ENCODE measurements at regions not wholly inside any gene's neighbourhood (a gene's known extent, or its start where the extent isn't known, plus 50 kb on each side); places are given as distances from the start of the nearest gene placed in this dataset.

DNA sequence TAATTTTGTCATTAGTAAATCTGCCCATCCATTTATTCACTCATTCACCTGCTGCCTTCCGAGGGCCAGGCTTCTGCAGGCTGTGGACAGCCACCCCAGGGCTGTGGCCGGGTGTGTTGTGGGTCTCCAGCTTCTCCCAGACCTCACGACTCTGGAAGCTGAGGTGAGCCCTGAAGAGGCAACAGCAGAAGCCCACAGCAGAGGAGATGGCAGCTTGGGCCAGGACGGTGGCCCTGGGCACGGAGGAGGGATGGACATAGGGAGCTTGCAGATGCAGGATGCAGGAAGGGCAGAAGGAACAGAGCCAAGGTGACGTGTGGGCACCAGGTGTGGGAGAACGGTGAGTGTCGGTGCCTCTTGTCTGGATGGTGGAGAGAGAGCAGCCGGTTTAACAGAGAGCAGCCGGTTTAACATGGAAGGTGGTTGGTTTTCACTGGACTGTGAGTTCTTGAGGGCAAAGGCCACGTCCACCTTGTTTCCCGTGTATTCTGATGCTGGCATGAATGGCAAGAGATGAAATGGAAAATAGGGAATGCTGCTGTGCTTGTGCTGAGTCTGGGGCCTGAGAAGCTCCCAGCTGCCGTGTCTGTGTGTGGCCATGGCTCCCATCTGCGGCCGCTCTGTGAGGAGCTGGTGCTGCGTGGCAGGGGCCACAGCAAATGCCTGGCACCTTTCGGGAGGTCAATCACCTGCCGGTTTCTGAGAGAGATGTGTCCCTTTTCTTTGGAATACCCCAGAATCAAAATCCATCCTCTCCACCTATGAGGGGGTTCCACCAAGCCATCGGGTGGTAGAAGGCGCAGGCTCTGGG is 669.9 kb downstream of the BRD1 start:
- no peak overlapping the region for H3K27ac ChIP-seq
- TF ChIP-seq CTCF (conservative IDR thresholded peaks at IDR 0.05) = no peak

DNA sequence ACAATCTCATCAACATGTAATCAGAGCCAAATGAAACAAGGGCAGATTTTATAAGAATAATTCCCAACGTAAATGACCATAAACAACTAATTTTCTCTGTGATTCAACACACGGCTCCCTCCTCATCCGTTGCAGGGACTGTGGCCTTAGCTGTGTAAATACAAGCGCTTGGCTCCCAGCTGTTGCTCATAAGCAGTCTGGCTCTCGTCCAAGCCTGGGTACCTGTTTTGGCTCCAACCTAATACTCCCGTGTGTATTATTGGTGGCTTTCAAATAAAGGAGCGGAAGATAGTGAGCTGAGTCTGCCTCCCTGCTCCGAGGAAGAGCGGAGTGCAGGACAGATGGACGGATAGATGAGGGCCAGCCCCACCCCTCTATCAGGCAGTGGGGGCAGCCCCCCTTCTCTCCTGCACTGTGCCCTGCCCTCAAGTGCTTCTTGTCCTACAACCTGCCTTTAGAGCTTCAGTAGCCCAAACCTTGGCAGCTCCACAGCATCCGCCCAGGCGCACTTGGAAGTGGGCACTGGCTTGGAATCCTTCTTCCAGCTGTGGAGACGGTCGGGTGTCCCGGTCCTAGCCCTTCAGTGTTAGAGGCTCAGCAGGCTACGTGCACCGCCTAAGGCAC is 670.9 kb downstream of the BRD1 start:
- no peak for TF ChIP-seq CTCF (conservative IDR thresholded peaks at IDR 0.05)
- H3K27ac ChIP-seq = no peak overlapping the region

DNA sequence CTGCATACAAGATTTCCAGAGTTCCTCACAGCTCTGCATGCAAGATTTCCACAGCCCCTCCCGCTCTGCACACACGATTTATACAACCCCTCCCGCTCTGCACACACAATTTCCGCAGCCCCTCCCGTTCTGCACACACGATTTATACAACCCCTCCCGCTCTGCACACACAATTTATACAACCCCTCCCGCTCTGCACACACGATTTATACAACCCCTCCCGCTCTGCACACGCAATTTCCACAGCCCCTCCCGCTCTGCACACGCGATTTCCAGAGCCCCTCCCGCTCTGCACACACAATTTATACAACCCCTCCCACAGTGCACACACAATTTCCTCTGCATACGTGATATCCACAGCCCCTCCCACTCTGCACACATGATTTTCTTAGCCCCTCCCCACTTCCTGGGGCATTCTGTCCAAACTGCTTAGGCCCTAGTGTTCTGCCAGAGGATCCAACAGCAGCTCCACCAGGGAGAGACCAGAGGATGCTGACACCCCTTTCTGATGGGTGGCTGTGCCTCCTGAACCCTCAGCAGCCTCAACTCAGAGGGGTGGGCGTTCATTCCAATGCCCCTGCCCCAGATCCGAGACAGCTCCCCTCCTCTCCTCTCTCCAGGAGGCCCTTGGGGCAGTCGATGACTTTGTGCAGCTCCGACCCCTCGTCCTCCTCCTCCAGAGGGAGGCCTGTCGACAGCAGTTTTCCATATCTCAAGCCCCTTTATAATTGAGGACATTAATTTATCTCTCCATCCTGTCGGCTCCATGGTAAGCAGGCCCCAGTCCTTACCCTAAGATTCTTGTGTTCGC is 671.7 kb downstream of the BRD1 start:
- TF ChIP-seq CTCF (conservative IDR thresholded peaks at IDR 0.05) = no peak
- H3K27ac ChIP-seq = no peak overlapping the region

GRCh38 chr22:49155039-49155769 is 672.5 kb downstream of the BRD1 start:
- TF ChIP-seq CTCF (conservative IDR thresholded peaks at IDR 0.05) = no peak
- H3K27ac ChIP-seq = no peak overlapping the region

- no peak overlapping the region for H3K27ac ChIP-seq
- TF ChIP-seq CTCF (conservative IDR thresholded peaks at IDR 0.05) = no peak
These were observed 673.2 kb downstream of the BRD1 start for GRCh38 chr22:49154433-49154832.

GRCh38 chr22:49153921-49154320 is 673.8 kb downstream of the BRD1 start:
- H3K27ac ChIP-seq = no peak overlapping the region
- TF ChIP-seq CTCF (conservative IDR thresholded peaks at IDR 0.05) = no peak

Data from VCaP (cell line).